Heart left ventricle (tissue), 13 donors: ENCODE measurements at regions not wholly inside any gene's neighbourhood (a gene's known extent, or its start where the extent isn't known, plus 50 kb on each side); places are given as distances from the start of the nearest gene placed in this dataset.

Experiments used
- CTCF ChIP-seq, 12 donors: fragments of 200-600 bp; sonication (generic) in 4 of 12; IDR thresholded peaks; one replicate each; pipeline versions ENCODE4 v1.5.0 to v1.8.0; 2018 to 2022; ENCODE audit warnings: antibody characterized with exemption in 12 of 12, mild to moderate bottlenecking in 5 of 12
- POLR2A ChIP-seq, 2 donors: fragments of 450-650 bp; IDR thresholded peaks; one replicate each; pipeline ENCODE4 v1.6.1; 2017; ENCODE audit warnings: antibody characterized with exemption in 2 of 2, mild to moderate bottlenecking in 2 of 2, moderate library complexity in 2 of 2
- donor health status: ischemic (EF 13 %, LVEDD 7.1; RV severe dilation, severe dysfunction).
- donor health status: DM: no; HTN: yes; CAD: no.
- donor health status: DM: no; HTN: no; CAD: no.
- donor health status: ischemic (EF 25% LVEDD 6.9; RV normal size, moderate dysfunction).
- donor health status: ischemic (EF 25% LVEDD 5.7; RV mildly dilated, moderate dysfunction).
- donor health status: ischemic (EF 35%, LVEDD 5.7; RV mildly dilated, moderate dysfunction).
- donor health status: nonischemic (EF 11% LVEDD 7.7; RV severe dilation, severe dysfunction).
- donor health status: DM: yes; HTN: yes; CAD: no.
- donor health status: PGD.
- donor health status: ischemic (EF 29% LVEDD 5.4; RV normal size, mild dysfunction).
- donor health status: nonischemic (EF 23%, LVEDD 6.1; RV moderate dilation, normal function).

DNA sequence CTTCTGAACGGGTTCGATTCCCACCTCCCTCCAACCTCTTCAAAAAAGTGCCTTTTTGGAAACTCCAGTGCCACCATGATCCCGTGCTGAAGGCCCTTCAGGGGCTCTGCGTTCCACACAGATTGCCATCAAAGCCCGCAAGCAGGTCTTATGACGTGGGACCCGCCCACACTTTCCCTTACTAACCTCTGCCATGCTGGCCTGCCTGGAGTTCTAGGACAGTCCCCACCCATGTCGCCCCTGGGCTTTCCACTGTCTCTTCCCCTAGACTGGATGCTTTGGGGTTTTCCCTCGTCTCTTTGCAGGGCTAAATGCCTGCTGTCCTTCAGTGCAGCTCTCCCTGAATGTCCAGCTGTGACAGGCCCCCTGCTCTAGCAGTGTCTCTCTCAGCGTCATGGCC is 313.7 kb upstream of the ATP10A start:
- no peak for TF ChIP-seq CTCF (IDR thresholded peaks at IDR 0.05)
- TF ChIP-seq POLR2A (IDR thresholded peaks at IDR 0.05), result no peak
